Suprapubic skin (tissue), 3 donors: ENCODE measurements at regions not wholly inside any gene's neighbourhood (a gene's known extent, or its start where the extent isn't known, plus 50 kb on each side); places are given as distances from the start of the nearest gene placed in this dataset.

Source experiments
- EP300 ChIP-seq: sonication (generic); formaldehyde crosslinking; IDR thresholded peaks from one replicate; pipeline ENCODE4 v1.6.1; 2017; ENCODE audit warnings: antibody characterized with exemption
- POLR2A ChIP-seq, 2 donors: fragments of 450-650 bp; IDR thresholded peaks; one replicate each; pipeline ENCODE4 v1.6.1; 2017; ENCODE audit warnings: antibody characterized with exemption in 2 of 2, mild to moderate bottlenecking in 2 of 2, moderate library complexity in 2 of 2
- TF ChIP-seq, protein P1 (sequence below), 2 donors: fragments of 200-600 bp in 1 of 2; fragments of 450-650 bp in 1 of 2; sonication (generic) in 1 of 2; IDR thresholded peaks; one replicate each; pipeline ENCODE4 v1.5.1; 2016 to 2019; ENCODE audit warnings: antibody characterized with exemption in 2 of 2, mild to moderate bottlenecking in 1 of 2, moderate library complexity in 1 of 2

DNA sequence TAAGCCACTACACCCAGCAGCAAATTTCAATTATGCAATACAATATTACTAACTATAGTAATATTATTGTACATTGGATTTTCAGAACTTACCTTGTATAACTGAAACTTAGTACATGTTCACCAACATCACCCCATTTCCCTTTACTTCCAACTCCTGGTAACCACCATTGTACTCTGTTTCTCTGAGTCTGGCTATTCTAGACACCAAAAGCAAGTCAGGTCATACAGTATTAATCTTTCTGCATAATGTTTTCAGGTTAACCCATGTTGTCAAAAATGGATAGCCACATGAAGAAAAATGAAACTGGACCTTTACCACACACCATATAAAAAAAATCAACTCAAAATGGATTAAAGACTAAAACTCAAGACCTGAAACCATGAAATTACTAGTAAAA lies 558.2 kb downstream of the MMUT start:
- TF ChIP-seq POLR2A (IDR thresholded peaks at IDR 0.05) (no peak), EP300 (no peak)
- TF ChIP-seq, protein P1, sequence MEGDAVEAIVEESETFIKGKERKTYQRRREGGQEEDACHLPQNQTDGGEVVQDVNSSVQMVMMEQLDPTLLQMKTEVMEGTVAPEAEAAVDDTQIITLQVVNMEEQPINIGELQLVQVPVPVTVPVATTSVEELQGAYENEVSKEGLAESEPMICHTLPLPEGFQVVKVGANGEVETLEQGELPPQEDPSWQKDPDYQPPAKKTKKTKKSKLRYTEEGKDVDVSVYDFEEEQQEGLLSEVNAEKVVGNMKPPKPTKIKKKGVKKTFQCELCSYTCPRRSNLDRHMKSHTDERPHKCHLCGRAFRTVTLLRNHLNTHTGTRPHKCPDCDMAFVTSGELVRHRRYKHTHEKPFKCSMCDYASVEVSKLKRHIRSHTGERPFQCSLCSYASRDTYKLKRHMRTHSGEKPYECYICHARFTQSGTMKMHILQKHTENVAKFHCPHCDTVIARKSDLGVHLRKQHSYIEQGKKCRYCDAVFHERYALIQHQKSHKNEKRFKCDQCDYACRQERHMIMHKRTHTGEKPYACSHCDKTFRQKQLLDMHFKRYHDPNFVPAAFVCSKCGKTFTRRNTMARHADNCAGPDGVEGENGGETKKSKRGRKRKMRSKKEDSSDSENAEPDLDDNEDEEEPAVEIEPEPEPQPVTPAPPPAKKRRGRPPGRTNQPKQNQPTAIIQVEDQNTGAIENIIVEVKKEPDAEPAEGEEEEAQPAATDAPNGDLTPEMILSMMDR (IDR thresholded peaks at IDR 0.05) = no peak
